Upper lobe of right lung (tissue), 1 donor: ENCODE measurements at regions not wholly inside any gene's neighbourhood (a gene's known extent, or its start where the extent isn't known, plus 50 kb on each side); places are given as distances from the start of the nearest gene placed in this dataset.

ENCODE experiments used
- ATAC-seq: fragments of 200-7000 bp; cut with Tn5 transposase; one replicate; pipeline ENCODE4 v1.9.1; 2020; ENCODE audit warnings: mild to moderate bottlenecking, moderate library complexity
- DNase-seq: peaks from one replicate; pipeline ENCODE4 v3.0.0-alpha.2; 2020
- H3K27ac ChIP-seq: fragments of 200-600 bp; one replicate; pipeline ENCODE4 v1.8.0; 2022
- H3K27me3 ChIP-seq: fragments of 200-600 bp; one replicate; pipeline ENCODE4 v1.8.0; 2022; ENCODE audit warnings: mild to moderate bottlenecking
- H3K36me3 ChIP-seq: fragments of 200-600 bp; one replicate; pipeline ENCODE4 v1.8.0; 2022
- H3K4me1 ChIP-seq: fragments of 200-600 bp; one replicate; pipeline ENCODE4 v1.8.0; 2022
- H3K4me3 ChIP-seq: fragments of 200-600 bp; one replicate; pipeline ENCODE4 v1.8.0; 2022; ENCODE audit warnings: mild to moderate bottlenecking
- H3K9me3 ChIP-seq: fragments of 200-600 bp; one replicate; pipeline ENCODE4 v1.8.0; 2022
- CTCF ChIP-seq: fragments of 200-600 bp; IDR thresholded peaks from one replicate; pipeline ENCODE4 v1.8.0; 2022; ENCODE audit warnings: antibody characterized with exemption
- intact Hi-C: fragments of 100-400 bp; cut with DNase I; formaldehyde crosslinking; loops from one replicate; pipeline ENCODE4 v1.11.0; 2022
- donor health status: DM: no; HTN: yes; CAD: no; lungs with severe emphysema.

DNA sequence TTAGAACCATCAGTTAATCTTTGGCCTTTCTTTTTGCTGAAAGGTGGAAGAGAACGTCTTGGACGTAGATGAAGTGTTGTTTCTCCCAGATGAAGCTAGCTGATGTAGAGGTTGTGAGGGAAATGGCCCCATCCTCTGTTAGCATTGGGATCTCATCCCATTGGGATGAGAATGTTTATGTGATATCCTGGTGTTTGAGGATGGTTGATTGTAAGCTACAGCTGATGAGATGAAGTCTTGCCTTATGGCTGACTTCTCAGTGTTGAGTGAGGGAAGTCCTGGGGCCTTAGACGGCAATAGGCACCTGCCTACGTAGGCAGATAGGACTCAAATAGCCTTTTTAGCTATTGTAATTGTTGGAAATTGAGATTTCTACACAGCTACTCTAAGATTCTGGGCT lies 211.3 kb downstream of the MYCN start:
- no peak overlapping the region for H3K4me3 ChIP-seq

DNA sequence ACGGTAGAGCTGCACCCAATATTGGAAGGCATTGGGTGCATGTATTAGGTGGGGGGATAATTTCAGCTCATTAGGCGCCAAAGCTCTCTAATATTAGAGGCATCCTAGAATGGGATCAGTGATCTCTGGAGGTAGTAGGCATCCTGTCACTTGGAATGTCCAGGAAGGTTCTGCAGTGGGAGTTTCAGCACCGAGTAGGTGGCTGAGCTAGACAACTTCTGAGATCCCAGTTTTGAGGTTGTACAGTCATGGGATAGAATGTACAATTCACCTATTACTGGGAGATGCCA lies 210.9 kb downstream of the MYCN start:
- H3K27me3 ChIP-seq: no peaks in the 10 kb centered on the region

More for the DNA sequence above, 211.3 kb downstream of the MYCN start:
- Histone ChIP-seq H3K27me3 (no peaks in the 10 kb centered on the region), H3K36me3 (no peaks in the 10 kb centered on the region), H3K27ac (no peak overlapping the region), H3K4me1 (no peaks in the 10 kb centered on the region), H3K9me3 (no peaks in the 10 kb centered on the region)
- DNase-seq (no peak), ATAC-seq (no peak)
- intact Hi-C loops: no loop called here
- TF ChIP-seq CTCF: no peak

DNA sequence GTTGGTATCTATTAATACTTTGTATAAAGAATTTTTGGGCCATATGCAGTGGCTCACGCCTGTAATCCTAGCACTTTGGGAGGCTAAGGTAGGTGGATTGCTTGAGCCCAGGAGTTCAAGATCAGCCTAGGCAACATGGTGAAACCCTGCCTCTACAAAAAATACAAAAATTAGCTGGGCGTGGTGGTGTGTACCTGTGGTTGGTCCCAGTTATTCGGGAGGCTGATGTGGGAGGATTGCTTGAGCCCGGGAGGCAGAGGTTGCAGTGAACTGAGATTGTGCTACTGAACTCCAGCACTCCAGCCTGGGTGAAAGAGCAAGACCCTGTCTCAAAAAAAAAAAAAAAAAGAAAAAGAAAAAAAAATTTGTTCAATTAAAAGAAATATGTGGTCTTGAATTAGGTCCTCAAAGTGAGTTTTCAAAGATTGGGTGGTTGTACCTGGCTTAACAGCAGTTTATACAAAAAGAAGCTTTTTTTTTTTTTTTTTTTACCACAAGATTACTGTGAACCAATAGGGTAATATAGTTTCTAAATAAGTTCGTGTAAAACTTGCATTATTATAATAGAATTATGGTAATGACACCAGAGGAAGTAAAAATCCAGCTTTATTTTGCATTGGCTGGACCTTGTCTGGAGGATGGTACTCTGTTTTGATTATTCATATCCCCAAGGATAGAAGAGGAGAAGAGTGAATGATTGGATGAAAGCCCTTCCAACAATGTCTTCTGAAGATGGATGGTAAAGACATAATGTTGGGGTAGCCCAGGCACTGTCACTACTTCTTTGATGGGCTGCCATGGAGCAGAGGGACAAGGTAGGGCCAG lies 210.3 kb downstream of the MYCN start:
- no peaks in the 10 kb centered on the region for H3K36me3 ChIP-seq
- no peak for TF ChIP-seq CTCF
- intact Hi-C loops: no loop called here
- DNase-seq: no peak
- no peak overlapping the region for H3K4me3 ChIP-seq
- no peak for ATAC-seq
- no peaks in the 10 kb centered on the region for H3K4me1 ChIP-seq
- H3K27ac ChIP-seq: no peak overlapping the region
- no peaks in the 10 kb centered on the region for H3K9me3 ChIP-seq
- no peaks in the 10 kb centered on the region for H3K27me3 ChIP-seq

More for the DNA sequence above, 210.9 kb downstream of the MYCN start:
- no peak for ATAC-seq
- DNase-seq: no peak
- no peak for TF ChIP-seq CTCF
- H3K27ac ChIP-seq: no peak overlapping the region
- no peaks in the 10 kb centered on the region for H3K36me3 ChIP-seq
- H3K4me1 ChIP-seq: no peaks in the 10 kb centered on the region
- H3K9me3 ChIP-seq: no peaks in the 10 kb centered on the region
- no peak overlapping the region for H3K4me3 ChIP-seq
- intact Hi-C loops: no loop called here

DNA sequence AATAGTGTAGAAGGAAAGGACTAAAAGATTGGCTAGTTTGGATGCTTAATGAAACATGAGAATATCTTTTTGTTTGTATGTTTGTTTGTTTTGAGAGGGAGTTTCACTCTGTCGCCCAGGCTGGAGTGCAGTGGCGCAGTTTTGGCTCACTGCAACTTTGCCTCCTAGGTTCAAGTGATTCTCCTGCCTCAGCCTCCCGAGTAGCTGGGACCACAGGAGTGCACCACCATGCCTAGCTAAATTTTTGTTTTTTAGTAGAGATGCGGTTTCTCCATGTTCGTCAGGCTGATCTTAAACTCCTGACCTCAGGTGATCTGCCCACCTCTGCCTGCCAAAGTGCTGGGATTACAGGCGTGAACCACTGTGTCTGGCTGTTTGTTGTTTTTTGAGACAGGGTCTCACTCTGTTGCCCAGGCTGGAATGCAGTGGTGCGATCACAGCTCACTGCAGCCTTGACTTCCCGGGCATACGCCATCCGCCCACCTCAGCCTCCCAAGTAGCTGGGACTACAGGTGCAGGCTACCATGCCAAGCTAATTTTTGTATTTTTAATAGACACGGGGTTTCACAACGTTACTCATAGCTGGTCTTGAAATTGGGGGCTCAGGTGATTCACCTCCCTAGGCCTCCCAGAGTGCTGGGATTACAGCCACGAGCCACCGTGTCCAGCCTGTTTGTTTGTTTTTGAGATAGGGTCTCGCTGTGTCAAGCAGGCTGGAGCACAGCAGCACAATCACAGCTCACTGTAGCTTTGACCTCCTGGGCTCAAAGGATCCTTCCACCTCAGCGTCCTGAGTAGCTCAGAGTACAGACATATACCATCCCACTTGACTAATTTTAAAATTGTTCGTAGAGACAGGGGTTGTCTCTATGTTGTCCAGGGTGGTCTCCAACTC lies 209.2 kb downstream of the MYCN start:
- Histone ChIP-seq H3K4me1 (no peaks in the 10 kb centered on the region), H3K9me3 (no peaks in the 10 kb centered on the region), H3K27ac (no peak overlapping the region), H3K4me3 (no peak overlapping the region), H3K27me3 (no peaks in the 10 kb centered on the region), H3K36me3 (no peaks in the 10 kb centered on the region)
- no peak for ATAC-seq
- no peak for DNase-seq
- TF ChIP-seq CTCF: no peak
- intact Hi-C loops: no loop called here

- DNase-seq (no peak), ATAC-seq (no peak)
- no peak overlapping the region for H3K4me3 ChIP-seq
- no peaks in the 10 kb centered on the region for H3K36me3 ChIP-seq
- intact Hi-C loops: no loop called here
- H3K27me3 ChIP-seq: no peaks in the 10 kb centered on the region
- no peak for TF ChIP-seq CTCF
- no peaks in the 10 kb centered on the region for H3K4me1 ChIP-seq
- no peak overlapping the region for H3K27ac ChIP-seq
- no peaks in the 10 kb centered on the region for H3K9me3 ChIP-seq
These were observed 208.4 kb downstream of the MYCN start for GRCh38 chr2:16148632-16149348.
